Posterior vena cava (tissue), 2 donors: ENCODE measurements at regions not wholly inside any gene's neighbourhood (a gene's known extent, or its start where the extent isn't known, plus 50 kb on each side); places are given as distances from the start of the nearest gene placed in this dataset.
"Not testable (repeated sequence)": the region's sequence is repeated elsewhere in the genome, so short reads cannot be mapped to it uniquely, and the experiment has no call there.

ENCODE experiments used
- DNase-seq: peaks from one replicate; pipeline ENCODE4 v3.0.0-alpha.2; 2020; ENCODE audit warnings: low spot score
- intact Hi-C, 2 donors: fragments of 100-400 bp; cut with DNase I; formaldehyde crosslinking; loops; one replicate each; pipeline versions ENCODE4 v1.14.1 to v1.14.2; 2022 to 2023
- donor health status: DM: yes; HTN: yes; CAD: no.
- donor health status: DM: yes; HTN: yes; CAD: no.

DNA sequence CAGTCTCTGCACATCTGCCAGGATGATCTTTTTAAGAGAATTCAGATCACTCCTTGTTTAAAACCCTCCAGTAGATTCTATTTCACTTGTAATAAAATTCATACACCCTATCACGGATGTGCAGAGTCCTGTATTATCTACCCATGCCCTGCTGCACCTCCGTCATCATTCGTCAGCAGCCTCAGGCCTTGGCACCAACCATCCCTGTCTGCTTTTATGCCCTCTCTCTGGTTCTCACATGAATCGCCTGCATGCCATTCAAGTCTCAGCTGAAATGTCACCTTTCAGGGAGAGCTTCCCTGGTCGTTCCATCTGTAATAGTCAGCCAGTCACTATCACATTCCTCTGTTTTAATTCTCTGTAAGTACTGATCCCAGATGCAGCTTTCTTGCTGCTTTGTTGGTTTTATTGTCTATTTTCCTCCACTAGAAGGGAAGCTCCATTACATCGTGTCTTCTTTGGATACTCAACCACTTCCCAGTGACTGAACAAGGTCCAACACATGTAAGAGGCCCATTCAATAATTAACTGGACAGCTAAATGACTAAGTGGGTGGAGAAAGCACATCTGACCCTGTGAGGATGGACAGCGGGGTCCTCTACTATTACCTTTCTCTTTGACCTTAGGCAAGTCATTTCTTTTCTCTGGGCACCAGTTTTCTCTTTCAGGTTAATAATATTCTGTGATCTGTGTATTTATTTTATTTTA lies 81.2 kb upstream of the GOT2 start:
- DNase-seq, result no peak
- intact Hi-C loops, result no loop called here

DNA sequence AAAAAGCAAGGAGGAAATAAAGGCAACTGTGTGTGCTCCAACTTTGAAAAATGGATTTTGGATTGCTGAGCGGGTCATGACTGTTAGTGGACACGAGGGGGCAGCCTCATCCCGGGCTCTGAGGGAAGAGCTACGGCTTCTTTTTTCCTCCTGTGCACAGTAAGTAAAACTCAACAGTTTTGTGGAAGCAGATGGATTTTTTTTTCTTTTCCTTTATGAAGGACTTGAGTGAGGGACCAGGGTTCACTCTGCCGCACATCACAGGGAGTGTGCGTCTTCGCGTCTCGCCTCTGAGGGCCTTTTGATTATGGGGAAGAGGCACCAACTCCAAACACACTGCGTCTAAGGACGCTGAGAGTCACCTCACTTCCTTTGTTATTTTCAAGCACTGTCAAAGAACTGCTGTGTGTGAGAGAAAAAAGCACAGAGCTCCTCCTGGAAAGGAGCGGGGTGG lies 80.3 kb upstream of the GOT2 start:
- DNase-seq, result no peak
- intact Hi-C loops, result no loop called here

DNA sequence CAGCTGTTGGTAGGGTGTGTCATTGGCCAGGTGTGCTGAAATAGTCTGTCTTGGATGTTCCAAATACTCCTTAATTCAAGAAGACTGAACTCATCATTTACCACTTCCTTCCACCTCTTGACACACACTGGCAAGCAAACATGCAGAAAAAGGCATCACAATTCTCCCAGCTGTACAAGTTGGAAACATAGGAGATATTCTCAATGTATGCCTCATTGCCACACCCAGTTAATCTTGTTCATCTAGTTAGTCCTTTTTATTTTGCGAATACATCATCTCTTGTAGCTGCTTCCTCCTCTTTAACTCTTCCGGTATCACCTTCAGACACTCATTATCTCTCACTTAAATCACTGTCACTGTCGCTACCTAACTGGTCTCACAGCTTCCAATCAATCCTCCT lies 75.1 kb upstream of the GOT2 start:
- DNase-seq, result no peak
- intact Hi-C loops, result no loop called here

DNA sequence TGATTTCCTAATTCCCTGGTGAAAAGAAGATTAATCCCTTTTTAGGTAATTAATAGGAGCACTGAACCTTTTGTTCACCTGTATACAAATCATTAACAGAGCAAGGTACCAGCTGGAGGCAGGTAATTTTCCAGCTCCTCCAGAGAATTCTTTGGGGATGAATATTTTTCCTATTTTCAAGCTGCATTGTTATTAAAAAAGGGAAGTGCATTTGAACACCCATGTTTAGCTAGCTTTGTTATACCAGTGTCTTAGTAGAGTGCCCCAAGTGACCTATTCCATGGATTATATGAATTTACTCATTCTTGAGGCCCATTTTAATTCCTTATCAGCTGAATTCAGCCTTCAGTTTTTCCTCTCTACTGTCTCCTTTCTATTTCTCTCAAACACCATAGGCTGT lies 73.2 kb upstream of the GOT2 start:
- DNase-seq, result no peak
- intact Hi-C loops, result no loop called here

DNA sequence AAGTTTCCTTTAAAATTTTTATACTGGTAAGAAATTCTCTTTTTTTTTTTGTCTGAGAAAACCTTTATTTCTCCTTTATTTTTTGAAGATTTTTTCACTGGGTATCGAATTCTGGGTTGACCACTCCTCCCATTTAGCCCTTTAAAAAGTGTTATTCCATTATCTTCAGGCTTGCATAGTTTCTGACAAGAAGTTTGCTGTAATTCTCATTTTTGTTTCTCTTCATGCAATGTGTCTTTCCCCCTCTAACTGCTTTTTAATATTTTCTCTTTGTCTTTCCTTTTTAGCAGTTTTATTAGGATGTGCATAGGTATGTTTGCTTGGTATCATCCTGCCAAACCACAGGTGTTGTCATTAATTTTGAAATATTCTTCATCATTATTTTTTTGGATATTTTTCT lies 67.7 kb upstream of the GOT2 start:
- intact Hi-C loops, result no loop called here
- no peak for DNase-seq

DNA sequence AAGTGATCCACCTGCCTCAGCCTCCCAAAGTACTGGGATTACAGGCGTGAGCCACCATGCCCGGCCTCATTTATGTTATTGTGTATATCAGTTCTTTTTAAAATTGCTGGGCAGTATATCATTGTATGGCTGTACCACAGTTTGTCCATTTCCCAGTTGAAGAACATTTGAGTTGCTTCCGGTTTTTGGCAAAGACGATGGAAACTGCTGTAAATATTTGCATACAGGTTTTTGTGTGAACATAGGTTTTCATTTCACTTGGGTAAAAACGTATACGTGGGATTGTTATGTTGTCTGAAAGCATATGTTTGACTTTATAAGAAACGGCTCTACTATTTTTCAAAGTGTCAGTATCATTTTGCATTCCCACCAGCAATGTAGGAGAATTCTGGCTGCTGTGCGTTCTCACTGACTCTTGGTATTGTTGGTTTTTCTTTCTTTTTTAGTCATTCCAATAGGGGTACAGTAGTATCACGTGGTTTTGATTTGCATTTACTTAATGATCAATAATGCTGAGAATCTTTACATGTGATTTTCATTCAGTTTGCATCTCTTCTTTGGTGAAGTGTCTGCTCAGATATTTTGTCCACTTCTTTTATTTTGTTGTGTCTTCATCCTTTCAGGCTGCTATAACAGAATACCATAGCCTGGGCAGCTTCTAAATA lies 63.2 kb upstream of the GOT2 start:
- no peak for DNase-seq
- intact Hi-C loops, result no loop called here

DNA sequence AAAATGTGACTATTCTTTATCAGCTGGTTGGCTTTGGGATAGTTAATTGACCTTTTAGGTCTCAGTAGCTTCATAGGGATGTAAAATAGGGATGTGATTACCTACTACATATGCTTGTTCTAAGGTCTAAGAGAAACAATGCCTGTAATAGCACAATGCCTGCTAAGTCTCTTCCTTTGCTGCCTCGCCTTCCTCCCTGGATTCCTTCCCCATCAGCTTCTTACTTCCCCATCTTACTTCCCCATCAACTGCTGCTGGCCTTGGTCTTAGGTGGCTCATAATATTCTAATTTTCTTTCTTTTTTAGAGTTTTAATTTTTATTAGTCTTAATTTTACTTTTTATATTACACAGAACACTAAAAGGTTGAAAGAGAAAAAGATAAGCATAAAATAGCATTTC lies 59.2 kb upstream of the GOT2 start:
- intact Hi-C loops, result no loop called here
- no peak for DNase-seq

DNA sequence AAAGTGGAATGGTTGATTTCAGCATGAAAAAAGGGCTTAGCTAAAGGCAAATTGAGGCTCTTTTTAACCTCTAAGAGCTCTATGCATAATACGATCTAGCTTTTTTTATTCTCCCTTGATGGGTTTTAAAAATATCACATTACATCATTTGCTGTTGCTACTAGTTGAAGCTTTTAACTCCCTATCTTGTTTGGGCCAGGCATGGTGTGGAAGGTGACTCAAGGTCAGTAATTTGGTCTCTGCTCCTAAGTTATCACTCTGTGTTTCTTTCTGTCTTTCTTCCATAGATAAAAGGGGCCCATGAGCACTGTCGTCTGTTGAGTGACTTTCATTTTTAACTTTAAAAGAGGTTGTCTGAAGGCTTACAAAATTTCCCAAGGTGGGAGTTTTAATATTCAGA lies 58.1 kb upstream of the GOT2 start:
- DNase-seq, result no peak
- intact Hi-C loops, result no loop called here

DNA sequence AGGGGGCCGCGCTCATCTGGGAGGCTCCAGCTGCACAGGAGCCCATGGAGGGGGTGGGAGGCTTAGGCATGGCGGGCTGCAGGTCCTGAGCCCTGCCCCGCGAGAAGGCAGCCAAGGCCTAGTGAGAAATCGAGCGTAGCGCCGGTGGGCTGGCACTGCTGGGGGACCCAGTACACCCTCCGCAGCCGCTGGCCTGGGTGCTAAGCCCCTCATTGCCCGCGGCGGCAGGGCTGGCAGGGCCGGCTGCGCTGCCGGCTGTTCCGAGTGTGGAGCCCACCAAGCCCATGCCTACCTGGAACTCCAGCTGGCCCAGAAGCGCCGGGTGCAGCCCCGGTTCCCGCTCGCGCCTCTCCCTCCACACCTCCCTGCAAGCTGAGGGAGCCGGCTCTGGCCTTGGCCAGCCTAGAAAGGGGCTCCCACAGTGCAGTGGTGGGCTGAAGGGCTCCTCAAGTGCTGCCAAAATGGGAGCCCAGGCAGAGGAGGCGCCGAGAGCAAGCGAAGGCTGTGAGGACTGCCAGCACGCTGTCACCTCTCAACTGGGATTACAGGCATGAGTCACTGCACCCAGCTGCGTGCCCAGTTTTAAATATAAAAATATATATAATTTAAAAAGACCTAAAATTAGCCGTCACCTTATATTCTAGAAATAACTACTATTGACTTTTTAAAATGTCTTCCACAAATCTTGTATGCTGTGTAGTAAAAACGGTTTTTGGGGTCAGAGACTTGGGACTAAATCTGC lies 56.9 kb upstream of the GOT2 start:
- intact Hi-C loops, DNase-seq: not testable (repeated sequence)

DNA sequence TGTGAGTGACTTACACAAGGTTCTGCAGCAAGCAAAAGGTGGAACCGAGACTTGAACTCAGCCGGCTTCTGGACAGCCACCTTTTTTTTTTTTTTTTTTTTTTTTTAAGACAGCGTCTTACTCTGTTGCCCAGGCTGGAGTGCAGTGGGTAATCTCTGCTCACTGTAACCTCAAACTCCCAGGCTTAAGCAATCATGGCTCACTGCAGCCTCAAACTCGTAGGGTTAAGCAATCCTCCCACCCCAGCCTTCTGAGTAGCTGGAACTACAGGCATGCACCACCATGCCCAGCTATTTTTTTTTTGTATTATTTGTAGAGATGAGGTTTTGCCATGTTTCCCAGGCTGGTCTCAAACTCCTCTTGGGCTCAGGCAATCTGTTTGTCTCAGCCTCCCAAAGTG lies 55.2 kb upstream of the GOT2 start:
- intact Hi-C loops, result no loop called here
- no peak for DNase-seq
